Hematopoietic multipotent progenitor cell treated with erythropoietin and hydrocortisone succinate and interleukin-3 and kit ligand, for 17 days (in vitro differentiated cells): ENCODE measurements at regions not wholly inside any gene's neighbourhood (a gene's known extent, or its start where the extent isn't known, plus 50 kb on each side); places are given as distances from the start of the nearest gene placed in this dataset.

Experiments
- DNase-seq: peaks from one replicate; pipeline ENCODE4 v3.0.0-alpha.2; 2015; ENCODE audit warnings: low spot score

GRCh38 chr9:106657926-106658325 is 205.0 kb upstream of the ZNF462 start:
- DNase-seq = no peak

GRCh38 chr9:106668534-106668933 is 194.4 kb upstream of the ZNF462 start:
- DNase-seq = no peak

- DNase-seq = no peak
Observed at GRCh38 chr9:106669835-106670234, 193.1 kb upstream of the ZNF462 start.

GRCh38 chr9:106670418-106670817 is 192.5 kb upstream of the ZNF462 start:
- no peak for DNase-seq

GRCh38 chr9:106675780-106676179 is 187.2 kb upstream of the ZNF462 start:
- DNase-seq = no peak

GRCh38 chr9:106677374-106677773 is 185.6 kb upstream of the ZNF462 start:
- DNase-seq = no peak

GRCh38 chr9:106677830-106678229 is 185.1 kb upstream of the ZNF462 start:
- no peak for DNase-seq

GRCh38 chr9:106678273-106678672 is 184.7 kb upstream of the ZNF462 start:
- no peak for DNase-seq

GRCh38 chr9:106682420-106682819 is 180.5 kb upstream of the ZNF462 start:
- no peak for DNase-seq

GRCh38 chr9:106683454-106683853 is 179.5 kb upstream of the ZNF462 start:
- DNase-seq = no peak

- no peak for DNase-seq
Observed at GRCh38 chr9:106684940-106685695, 177.8 kb upstream of the ZNF462 start.

- DNase-seq = no peak
Observed at GRCh38 chr9:106689089-106689488, 173.9 kb upstream of the ZNF462 start.

- DNase-seq = no peak
Observed at GRCh38 chr9:106691627-106692026, 171.3 kb upstream of the ZNF462 start.

- DNase-seq = no peak
Observed at GRCh38 chr9:106693558-106693957, 169.4 kb upstream of the ZNF462 start.

GRCh38 chr9:106696804-106697203 is 166.2 kb upstream of the ZNF462 start:
- no peak for DNase-seq

- no peak for DNase-seq
Observed at GRCh38 chr9:106697390-106697749, 165.6 kb upstream of the ZNF462 start.

GRCh38 chr9:106697750-106698502 is 165.0 kb upstream of the ZNF462 start:
- no peak for DNase-seq

GRCh38 chr9:106700676-106701075 is 162.3 kb upstream of the ZNF462 start:
- no peak for DNase-seq

- no peak for DNase-seq
Observed at GRCh38 chr9:106701611-106702010, 161.4 kb upstream of the ZNF462 start.

- no peak for DNase-seq
Observed at GRCh38 chr9:106704056-106704615, 158.8 kb upstream of the ZNF462 start.

GRCh38 chr9:106707291-106707690 is 155.7 kb upstream of the ZNF462 start:
- DNase-seq = no peak

GRCh38 chr9:106707738-106708474 is 155.1 kb upstream of the ZNF462 start:
- DNase-seq = no peak
